ENCODE measurements at regions not wholly inside any gene's neighbourhood (a gene's known extent, or its start where the extent isn't known, plus 50 kb on each side); places are given as distances from the start of the nearest gene placed in this dataset.

DNA sequence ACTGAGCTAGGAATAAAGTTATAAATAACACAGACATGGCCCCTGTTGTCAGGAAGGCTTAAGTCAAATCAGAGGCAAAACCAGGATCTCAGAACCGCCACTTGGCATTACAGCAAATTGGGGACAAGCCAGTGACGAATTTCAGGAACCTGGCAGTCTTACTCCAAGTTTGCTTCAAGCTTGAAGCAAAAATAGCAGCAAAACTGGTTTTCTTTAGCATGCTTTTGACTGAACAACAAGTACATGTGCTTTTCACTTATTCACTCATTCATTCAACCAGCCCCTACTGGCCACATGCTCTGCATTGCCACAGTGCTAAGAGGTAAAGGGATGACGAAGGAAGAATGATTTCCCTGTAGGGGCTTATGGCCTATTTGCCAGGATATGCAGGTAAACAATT lies 253.9 kb upstream of the PPARGC1A start:
- no peaks in the 10 kb centered on the region for H3K27me3 ChIP-seq (ENCODE audit: insufficient read depth in 3 of 3, low read length in 2 of 3)
- no peaks in the 10 kb centered on the region for H3K36me3 ChIP-seq (ENCODE audit: insufficient read depth in 1 of 2, low read depth in 1 of 2)
- H3K4me3 ChIP-seq = no peak overlapping the region
- 46 to 66% (median 47%) methylated on average over 3 of the region's 3 CpGs for WGBS, 3 donors
- TF ChIP-seq, protein P1, sequence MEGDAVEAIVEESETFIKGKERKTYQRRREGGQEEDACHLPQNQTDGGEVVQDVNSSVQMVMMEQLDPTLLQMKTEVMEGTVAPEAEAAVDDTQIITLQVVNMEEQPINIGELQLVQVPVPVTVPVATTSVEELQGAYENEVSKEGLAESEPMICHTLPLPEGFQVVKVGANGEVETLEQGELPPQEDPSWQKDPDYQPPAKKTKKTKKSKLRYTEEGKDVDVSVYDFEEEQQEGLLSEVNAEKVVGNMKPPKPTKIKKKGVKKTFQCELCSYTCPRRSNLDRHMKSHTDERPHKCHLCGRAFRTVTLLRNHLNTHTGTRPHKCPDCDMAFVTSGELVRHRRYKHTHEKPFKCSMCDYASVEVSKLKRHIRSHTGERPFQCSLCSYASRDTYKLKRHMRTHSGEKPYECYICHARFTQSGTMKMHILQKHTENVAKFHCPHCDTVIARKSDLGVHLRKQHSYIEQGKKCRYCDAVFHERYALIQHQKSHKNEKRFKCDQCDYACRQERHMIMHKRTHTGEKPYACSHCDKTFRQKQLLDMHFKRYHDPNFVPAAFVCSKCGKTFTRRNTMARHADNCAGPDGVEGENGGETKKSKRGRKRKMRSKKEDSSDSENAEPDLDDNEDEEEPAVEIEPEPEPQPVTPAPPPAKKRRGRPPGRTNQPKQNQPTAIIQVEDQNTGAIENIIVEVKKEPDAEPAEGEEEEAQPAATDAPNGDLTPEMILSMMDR (IDR thresholded peaks at IDR 0.05) = no peak
- peaks cover 7% of the 10 kb centered on the region for H3K4me1 ChIP-seq
- DNase-seq (no peak), ATAC-seq (no peak)
- no peaks in the 10 kb centered on the region for H3K9me3 ChIP-seq
- intact Hi-C loops (cut with DNase I) = no loop called here
- no peak overlapping the region for H3K27ac ChIP-seq

GRCh38 chr4:24141836-24142235 lies 252.0 kb upstream of the PPARGC1A start:
- Histone ChIP-seq H3K36me3 (ENCODE audit: insufficient read depth in 1 of 2, low read depth in 1 of 2) (no peaks in the 10 kb centered on the region), H3K27me3 (ENCODE audit: insufficient read depth in 3 of 3, low read length in 2 of 3) (no peaks in the 10 kb centered on the region), H3K27ac (no peak overlapping the region), H3K9me3 (no peaks in the 10 kb centered on the region), H3K4me1 (peaks cover 13% of the 10 kb centered on the region), H3K4me3 (no peak overlapping the region)
- WGBS, 3 donors = 68 to 87% (median 74%) methylated on average over 3 of the region's 3 CpGs
- no peak for ATAC-seq
- TF ChIP-seq, protein P1 (IDR thresholded peaks at IDR 0.05) = no peak
- intact Hi-C loops (cut with DNase I) = no loop called here
- no peak for DNase-seq

GRCh38 chr4:24140892-24141291 lies 251.0 kb upstream of the PPARGC1A start:
- Histone ChIP-seq H3K27me3 (ENCODE audit: insufficient read depth in 3 of 3, low read length in 2 of 3) (no peaks in the 10 kb centered on the region), H3K4me3 (no peak overlapping the region), H3K9me3 (no peaks in the 10 kb centered on the region), H3K36me3 (ENCODE audit: insufficient read depth in 1 of 2, low read depth in 1 of 2) (no peaks in the 10 kb centered on the region), H3K27ac (no peak overlapping the region), H3K4me1 (peaks cover 13% of the 10 kb centered on the region)
- ATAC-seq = no peak
- WGBS, 3 donors = 59 to 76% (median 70%) methylated on average over 3 of the region's 3 CpGs
- no peak for DNase-seq
- TF ChIP-seq, protein P1 (IDR thresholded peaks at IDR 0.05) = no peak
- intact Hi-C loops (cut with DNase I) = no loop called here

- Histone ChIP-seq H3K4me1 (peaks cover 5% of the 10 kb centered on the region), H3K9me3 (no peaks in the 10 kb centered on the region), H3K27ac (no peak overlapping the region), H3K4me3 (no peak overlapping the region), H3K27me3 (ENCODE audit: insufficient read depth in 3 of 3, low read length in 2 of 3) (no peaks in the 10 kb centered on the region), H3K36me3 (ENCODE audit: insufficient read depth in 1 of 2, low read depth in 1 of 2) (no peaks in the 10 kb centered on the region)
- TF ChIP-seq, protein P1 (IDR thresholded peaks at IDR 0.05) = no peak
- DNase-seq (no peak), ATAC-seq (no peak)
- intact Hi-C loops (cut with DNase I) = no loop called here
- 52 to 71% (median 52%) methylated on average over 8 of the region's 8 CpGs for WGBS, 3 donors
Measured at GRCh38 chr4:24137671-24138601, 248.1 kb upstream of the PPARGC1A start.
